22Rv1 (cell line): ENCODE measurements at regions not wholly inside any gene's neighbourhood (a gene's known extent, or its start where the extent isn't known, plus 50 kb on each side); places are given as distances from the start of the nearest gene placed in this dataset.

Source experiments
- CTCF ChIP-seq: fragments of 450-650 bp; IDR thresholded peaks from 2 replicates; pipeline ENCODE4 v1.5.1; 2017; ENCODE audit warnings: mild to moderate bottlenecking
- ZFX ChIP-seq: fragments of 450-650 bp; IDR thresholded peaks from 2 replicates; pipeline ENCODE4 v1.6.1; 2017; ENCODE audit warnings: antibody characterized with exemption, borderline replicate concordance

GRCh38 chr12:118493962-118494361, 117.6 kb downstream of the SUDS3 start:
- TF ChIP-seq CTCF (no peak), ZFX (no peak)
